ENCODE measurements at regions not wholly inside any gene's neighbourhood (a gene's known extent, or its start where the extent isn't known, plus 50 kb on each side); places are given as distances from the start of the nearest gene placed in this dataset.
"Not testable (repeated sequence)": the region's sequence is repeated elsewhere in the genome, so short reads cannot be mapped to it uniquely, and the experiment has no call there.

- ChIA-PET CTCF (no interaction called here), POLR2A (no interaction called here)
- H3K9me3 Mint-ChIP-seq: no peaks in the 10 kb centered on the region
These were observed 325.7 kb downstream of the TLL1 start for GRCh38 chr4:166198516-166199310.

DNA sequence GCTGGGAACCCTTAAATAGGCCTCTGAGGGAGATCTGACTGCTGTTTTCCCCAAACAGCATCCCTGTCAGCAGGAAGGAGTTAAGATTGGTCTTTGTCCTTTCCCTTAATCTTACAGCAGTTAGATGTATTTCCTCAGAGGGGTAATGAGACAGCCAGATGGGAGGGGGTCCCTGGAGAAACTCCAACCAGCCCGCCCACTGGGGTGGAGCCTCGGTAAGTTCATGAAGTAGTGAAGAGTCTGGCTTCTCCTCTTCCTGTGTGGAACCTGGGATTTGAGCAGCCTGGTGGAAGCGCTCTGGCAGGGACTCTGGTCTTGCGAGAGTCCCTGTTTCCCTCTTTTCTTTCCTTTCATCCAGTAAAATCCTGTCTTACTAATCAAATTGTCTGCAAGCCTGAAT, 330.0 kb downstream of the TLL1 start:
- ChIA-PET POLR2A (no interaction called here), CTCF (no interaction called here)
- Mint-ChIP-seq H3K4me3 (no peak overlapping the region), H3K36me3 (ENCODE audit: low read depth) (no peaks in the 10 kb centered on the region), H3K27ac (no peak overlapping the region), H3K27me3 (no peaks in the 10 kb centered on the region), H3K4me1 (ENCODE audit: low read depth) (no peaks in the 10 kb centered on the region), H3K9me3 (no peaks in the 10 kb centered on the region)
- ATAC-seq: no peak
- no peak for DNase-seq
- TF ChIP-seq, protein P1, sequence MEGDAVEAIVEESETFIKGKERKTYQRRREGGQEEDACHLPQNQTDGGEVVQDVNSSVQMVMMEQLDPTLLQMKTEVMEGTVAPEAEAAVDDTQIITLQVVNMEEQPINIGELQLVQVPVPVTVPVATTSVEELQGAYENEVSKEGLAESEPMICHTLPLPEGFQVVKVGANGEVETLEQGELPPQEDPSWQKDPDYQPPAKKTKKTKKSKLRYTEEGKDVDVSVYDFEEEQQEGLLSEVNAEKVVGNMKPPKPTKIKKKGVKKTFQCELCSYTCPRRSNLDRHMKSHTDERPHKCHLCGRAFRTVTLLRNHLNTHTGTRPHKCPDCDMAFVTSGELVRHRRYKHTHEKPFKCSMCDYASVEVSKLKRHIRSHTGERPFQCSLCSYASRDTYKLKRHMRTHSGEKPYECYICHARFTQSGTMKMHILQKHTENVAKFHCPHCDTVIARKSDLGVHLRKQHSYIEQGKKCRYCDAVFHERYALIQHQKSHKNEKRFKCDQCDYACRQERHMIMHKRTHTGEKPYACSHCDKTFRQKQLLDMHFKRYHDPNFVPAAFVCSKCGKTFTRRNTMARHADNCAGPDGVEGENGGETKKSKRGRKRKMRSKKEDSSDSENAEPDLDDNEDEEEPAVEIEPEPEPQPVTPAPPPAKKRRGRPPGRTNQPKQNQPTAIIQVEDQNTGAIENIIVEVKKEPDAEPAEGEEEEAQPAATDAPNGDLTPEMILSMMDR (IDR thresholded peaks at IDR 0.05): no peak
- intact Hi-C loops (cut with micrococcal nuclease): no loop called here

More at GRCh38 chr4:166198516-166199310, 325.7 kb downstream of the TLL1 start:
- Mint-ChIP-seq H3K27ac (no peak overlapping the region), H3K4me1 (ENCODE audit: low read depth) (no peaks in the 10 kb centered on the region), H3K4me3 (no peak overlapping the region), H3K27me3 (no peaks in the 10 kb centered on the region), H3K36me3 (ENCODE audit: low read depth) (no peaks in the 10 kb centered on the region)
- no peak for DNase-seq
- TF ChIP-seq, protein P1 (IDR thresholded peaks at IDR 0.05): no peak
- ATAC-seq: no peak
- intact Hi-C loops (cut with micrococcal nuclease): no loop called here

DNA sequence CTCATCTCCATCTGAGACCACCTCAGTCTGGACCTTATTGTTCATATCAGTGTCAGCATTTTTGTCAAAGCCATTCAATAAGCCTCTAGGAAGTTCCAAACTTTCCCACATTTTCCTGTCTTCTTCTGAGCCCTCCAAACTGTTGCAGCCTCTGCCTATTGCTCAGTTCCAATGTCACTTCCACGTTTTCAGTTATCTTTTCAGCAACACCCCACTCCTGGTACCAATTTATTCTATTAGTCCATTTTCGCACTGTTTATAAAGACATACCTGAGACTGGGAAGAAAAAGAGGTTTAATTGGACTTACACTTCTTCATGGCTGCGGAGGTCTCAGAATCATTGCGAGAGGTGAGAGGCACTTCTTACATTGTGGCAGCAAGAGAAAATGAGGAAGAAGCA, 339.3 kb downstream of the TLL1 start:
- H3K36me3 Mint-ChIP-seq (ENCODE audit: low read depth); intact Hi-C loops (cut with micrococcal nuclease); H3K27me3 Mint-ChIP-seq; ATAC-seq; H3K4me3 Mint-ChIP-seq; H3K27ac Mint-ChIP-seq; H3K4me1 Mint-ChIP-seq (ENCODE audit: low read depth); CTCF ChIA-PET; POLR2A ChIA-PET; DNase-seq: not testable (repeated sequence)
- H3K9me3 Mint-ChIP-seq: peaks cover 19% of the 10 kb centered on the region

GRCh38 chr4:166222271-166222670, 349.2 kb downstream of the TLL1 start:
- intact Hi-C loops (cut with micrococcal nuclease): no loop called here
- POLR2A ChIA-PET: no interaction called here

DNA sequence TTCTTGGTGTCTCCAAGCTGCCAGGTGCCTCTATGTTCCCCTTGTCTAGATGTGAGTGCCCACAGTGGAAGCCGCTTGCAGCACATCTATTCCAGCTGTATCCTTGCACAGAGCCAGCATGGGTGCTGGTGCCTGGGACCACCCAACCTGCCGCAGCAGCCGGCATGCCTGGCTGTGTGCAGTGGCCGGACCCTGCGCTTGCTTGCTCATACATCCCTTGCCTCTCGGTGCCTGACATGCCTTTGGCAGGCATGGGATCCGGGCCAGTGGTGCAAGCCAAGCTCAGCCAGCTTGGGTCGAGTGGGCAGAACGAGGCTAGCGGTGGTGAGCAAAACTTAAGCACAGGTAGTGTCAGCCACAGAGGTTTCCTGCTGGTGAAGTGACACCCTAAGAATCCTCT, 355.1 kb downstream of the TLL1 start:
- Mint-ChIP-seq H3K4me1 (ENCODE audit: low read depth) (no peaks in the 10 kb centered on the region), H3K27me3 (no peaks in the 10 kb centered on the region), H3K4me3 (no peak overlapping the region), H3K9me3 (no peaks in the 10 kb centered on the region), H3K36me3 (ENCODE audit: low read depth) (no peaks in the 10 kb centered on the region), H3K27ac (no peak overlapping the region)
- no peak for DNase-seq
- ChIA-PET CTCF (no interaction called here), POLR2A (no interaction called here)
- TF ChIP-seq, protein P1 (IDR thresholded peaks at IDR 0.05): no peak
- no peak for ATAC-seq
- intact Hi-C loops (cut with micrococcal nuclease): no loop called here

More at GRCh38 chr4:166222271-166222670, 349.2 kb downstream of the TLL1 start:
- ATAC-seq (no peak), DNase-seq (no peak)
- Mint-ChIP-seq H3K9me3 (no peaks in the 10 kb centered on the region), H3K27ac (no peak overlapping the region), H3K4me1 (ENCODE audit: low read depth) (no peaks in the 10 kb centered on the region), H3K36me3 (ENCODE audit: low read depth) (no peaks in the 10 kb centered on the region), H3K27me3 (no peaks in the 10 kb centered on the region), H3K4me3 (no peak overlapping the region)
- TF ChIP-seq, protein P1 (IDR thresholded peaks at IDR 0.05): no peak
- CTCF ChIA-PET: no interaction called here

Data from activated CD8-positive, alpha-beta T cell treated with anti-CD3 and anti-CD28 coated beads for 36 hours (primary cell).